Ammon's horn (tissue), 1 donor: ENCODE measurements at regions not wholly inside any gene's neighbourhood (a gene's known extent, or its start where the extent isn't known, plus 50 kb on each side); places are given as distances from the start of the nearest gene placed in this dataset.

Experiments
- DNase-seq: peaks from one replicate; pipeline ENCODE4 v3.0.0-alpha.2; 2016; ENCODE audit warnings: low spot score

- DNase-seq, result no peak
Measured at GRCh38 chr4:58553679-58554078, 1443.5 kb upstream of the IGFBP7 start.

- DNase-seq, result no peak
Measured at GRCh38 chr4:58553031-58553430, 1442.8 kb upstream of the IGFBP7 start.

GRCh38 chr4:58551676-58552075 lies 1441.5 kb upstream of the IGFBP7 start:
- DNase-seq, result no peak

GRCh38 chr4:58543465-58543864 lies 1433.3 kb upstream of the IGFBP7 start:
- no peak for DNase-seq

- DNase-seq, result no peak
Measured at GRCh38 chr4:58541926-58542325, 1431.7 kb upstream of the IGFBP7 start.

GRCh38 chr4:58522765-58523382 lies 1412.7 kb upstream of the IGFBP7 start:
- no peak for DNase-seq

DNA sequence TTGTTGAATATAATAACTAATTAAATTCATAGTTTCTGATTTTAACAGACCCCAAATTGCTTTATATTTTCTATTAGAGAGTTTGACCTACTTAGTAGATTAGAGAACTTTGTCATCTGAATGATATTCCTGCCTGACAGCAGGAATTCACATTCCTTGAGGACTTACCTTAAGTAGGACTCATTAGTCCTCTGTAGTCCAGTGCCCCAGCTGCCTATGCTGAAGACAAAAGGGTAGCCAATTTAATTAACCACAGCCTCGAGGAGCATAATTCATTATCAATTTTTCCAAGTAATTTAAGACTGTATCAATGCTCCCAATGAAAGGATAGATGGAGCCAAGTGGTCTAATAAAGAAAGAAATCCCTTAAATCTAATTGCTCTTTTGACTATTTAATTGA lies 1405.0 kb upstream of the IGFBP7 start:
- DNase-seq, result no peak

- DNase-seq, result no peak
Measured at GRCh38 chr4:58514299-58514698, 1404.1 kb upstream of the IGFBP7 start.

GRCh38 chr4:58510652-58511051 lies 1400.5 kb upstream of the IGFBP7 start:
- DNase-seq, result no peak

- DNase-seq, result no peak
Measured at GRCh38 chr4:58507079-58507478, 1396.9 kb upstream of the IGFBP7 start.

GRCh38 chr4:58502839-58503238 lies 1392.7 kb upstream of the IGFBP7 start:
- no peak for DNase-seq

GRCh38 chr4:58499182-58499581 lies 1389.0 kb upstream of the IGFBP7 start:
- DNase-seq, result no peak

GRCh38 chr4:58491620-58492019 lies 1381.4 kb upstream of the IGFBP7 start:
- DNase-seq, result no peak

- DNase-seq, result no peak
Measured at GRCh38 chr4:58477950-58478349, 1367.8 kb upstream of the IGFBP7 start.

GRCh38 chr4:58477513-58477912 lies 1367.3 kb upstream of the IGFBP7 start:
- DNase-seq, result no peak

GRCh38 chr4:58475097-58475496 lies 1364.9 kb upstream of the IGFBP7 start:
- no peak for DNase-seq

DNA sequence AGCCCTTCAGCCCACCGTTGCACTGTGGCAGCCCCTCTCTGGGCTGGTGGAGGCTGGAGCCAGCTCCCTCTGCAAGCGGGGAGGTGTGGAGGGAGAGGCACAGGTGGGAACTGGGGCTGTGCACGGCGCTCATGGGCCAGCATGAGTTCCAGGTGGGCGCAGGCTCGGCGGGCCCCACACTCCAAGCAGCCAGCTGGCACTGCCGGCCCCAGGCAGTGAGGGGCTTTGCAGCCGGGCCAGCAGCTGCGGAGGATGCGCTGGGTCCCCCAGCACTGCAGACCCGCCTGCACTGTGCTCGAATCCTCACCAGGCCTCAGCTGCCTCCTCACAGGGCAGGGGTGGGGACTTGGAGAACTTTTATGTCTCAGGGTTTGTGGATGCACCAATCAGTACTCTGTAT lies 1354.8 kb upstream of the IGFBP7 start:
- DNase-seq, result no peak

- no peak for DNase-seq
Measured at GRCh38 chr4:58456727-58457384, 1346.7 kb upstream of the IGFBP7 start.

GRCh38 chr4:58453956-58454355 lies 1343.8 kb upstream of the IGFBP7 start:
- no peak for DNase-seq

DNA sequence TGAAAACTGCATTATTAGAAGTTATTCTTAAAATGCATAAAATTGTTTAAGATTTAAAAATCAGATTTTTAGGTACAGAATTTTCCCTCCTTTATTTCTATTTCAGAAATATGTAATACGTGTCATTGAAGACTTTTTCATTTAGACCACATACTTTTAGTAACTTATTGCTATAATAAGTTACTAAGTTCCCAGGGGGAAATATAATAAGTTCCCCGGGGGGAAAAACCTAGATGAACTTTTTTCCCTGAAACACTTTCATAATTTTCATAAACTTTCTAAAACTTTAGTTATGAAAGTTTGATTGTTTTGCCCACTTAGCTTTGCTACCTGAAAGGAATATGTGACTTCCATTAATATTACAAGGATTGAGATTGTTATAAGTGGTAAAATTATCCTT lies 1341.5 kb upstream of the IGFBP7 start:
- no peak for DNase-seq

DNA sequence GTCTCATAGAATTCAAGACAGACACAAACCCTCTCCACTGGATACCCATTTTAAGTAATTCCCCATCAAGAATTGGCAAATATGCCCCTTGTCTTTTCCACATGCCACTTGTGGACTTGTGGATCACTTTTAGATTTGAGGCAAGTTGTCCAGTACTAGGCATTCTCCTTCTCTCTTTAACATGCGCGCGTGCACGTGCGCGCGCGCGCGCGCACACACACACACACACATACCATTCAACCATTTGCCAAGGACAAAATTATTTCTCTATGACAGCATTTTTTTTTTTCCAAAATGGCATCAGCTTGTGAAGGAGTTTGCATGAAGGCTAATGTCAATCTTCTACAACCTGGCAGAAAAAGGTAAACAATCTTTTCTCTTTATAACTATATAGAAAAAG lies 1325.7 kb upstream of the IGFBP7 start:
- DNase-seq, result no peak

GRCh38 chr4:58413849-58414248 lies 1303.7 kb upstream of the IGFBP7 start:
- no peak for DNase-seq

- no peak for DNase-seq
Measured at GRCh38 chr4:58411904-58412303, 1301.7 kb upstream of the IGFBP7 start.

GRCh38 chr4:58406762-58407161 lies 1296.6 kb upstream of the IGFBP7 start:
- DNase-seq, result no peak
